K562 (cell line): ENCODE measurements at regions not wholly inside any gene's neighbourhood (a gene's known extent, or its start where the extent isn't known, plus 50 kb on each side); places are given as distances from the start of the nearest gene placed in this dataset.

Source experiments
- ATAC-seq: fragments of 200-7000 bp; cut with Tn5 transposase; 3 replicates; pipeline ENCODE4 v1.9.1; 2020; ENCODE audit warnings: moderate library complexity
- BruUV-seq: library from RNA; stranded (reverse); fragments of 400-500 nt; replicated peaks from 2 replicates; lab custom pipeline; 2021; lab: Mats Ljungman, UMichigan
- CTCF ChIA-PET: fragments of 300-600 bp; formaldehyde crosslinking; extraction: SDS; loops from one replicate; lab custom pipeline; 2021; ENCODE audit warnings: low intra/inter-chr PET ratio; lab: Yijun Ruan, JAX
- POLR2A ChIA-PET: fragments of 300-600, 350-650 bp; sonication (Branson Sonifier 250); formaldehyde crosslinking; extraction: SDS; loops from one replicate; lab custom pipeline; 2021; ENCODE audit warnings: antibody characterized with exemption, inconsistent platforms; lab: Yijun Ruan, JAX
- DNase-seq, 4 experiments: peaks; one replicate each; pipeline versions ENCODE4 v3.0.0 to v3.0.0-alpha.2; 2011 to 2018; ENCODE audit warnings: low spot score in 3 of 4, mixed read lengths in 3 of 4; ENCODE audit errors: extremely low read depth in 1 of 4
- FAIRE-seq: peaks from 2 replicates; lab custom pipeline; 2011; peaks lifted over from hg19 to GRCh38; lab: Jason Lieb, UNC
- H2AFZ ChIP-seq: 2 replicates; pipeline ENCODE4 v1.6.0; 2011; ENCODE audit warnings: low read depth, low read length, control low read depth, inconsistent platforms
- H3K27ac ChIP-seq: fragments of 200-600 bp; 3 replicates; pipeline ENCODE4 v1.8.0; 2011; ENCODE audit warnings: low read depth, mild to moderate bottlenecking, control low read depth, inconsistent platforms, low read length, moderate library complexity, mixed read lengths; ENCODE audit errors: extremely low read depth
- H3K27me3 ChIP-seq, 2 experiments: fragments of 300-600 bp in 1 of 2; 2 replicates in 1 of 2; 3 replicates in 1 of 2; pipeline versions ENCODE4 v1.6.0 to v1.8.0; 2011; ENCODE audit warnings: inconsistent platforms in 2 of 2, low read length in 2 of 2, mild to moderate bottlenecking in 1 of 2, mixed read lengths in 1 of 2, moderate library complexity in 1 of 2; ENCODE audit not compliant: control insufficient read depth in 2 of 2, insufficient read depth in 2 of 2
- H3K36me3 ChIP-seq: fragments of 300-600 bp; 3 replicates; pipeline ENCODE4 v1.8.0; 2011; ENCODE audit warnings: mild to moderate bottlenecking, low read length, inconsistent platforms; ENCODE audit not compliant: control insufficient read depth, insufficient read depth
- H3K4me1 ChIP-seq, 2 experiments: fragments of 200-600 bp in 1 of 2; replicated peaks in 1 of 2; 2 replicates in 1 of 2; 3 replicates in 1 of 2; pipeline versions ENCODE4 v1.5.1 to v1.8.0; 2011; ENCODE audit warnings: inconsistent platforms in 2 of 2, low read length in 2 of 2, mild to moderate bottlenecking in 1 of 2, mixed read lengths in 1 of 2, moderate library complexity in 1 of 2; ENCODE audit not compliant: control insufficient read depth in 2 of 2, insufficient read depth in 2 of 2
- H3K4me2 ChIP-seq: 2 replicates; pipeline ENCODE4 v1.6.1; 2011; ENCODE audit warnings: low read length, control low read depth, inconsistent platforms, mixed read lengths; ENCODE audit not compliant: insufficient read depth
- H3K4me3 ChIP-seq: fragments of 200-600 bp; sonication (generic), shearing (Covaris generic); 2 replicates; pipeline ENCODE4 v1.5.1; 2016; ENCODE audit warnings: control low read depth, inconsistent platforms
- H3K79me2 ChIP-seq: fragments of 200-600 bp; 3 replicates; pipeline ENCODE4 v1.8.0; 2011; ENCODE audit warnings: low read length, inconsistent platforms; ENCODE audit not compliant: control insufficient read depth, insufficient read depth
- H3K9ac ChIP-seq, 2 experiments: 2 replicates each; pipeline versions ENCODE4 v1.6.0 to v1.6.1; 2011; ENCODE audit warnings: low read depth in 2 of 2, low read length in 2 of 2, control low read depth in 1 of 2, inconsistent platforms in 1 of 2, mild to moderate bottlenecking in 1 of 2, mixed read lengths in 1 of 2; ENCODE audit not compliant: insufficient read depth in 1 of 2
- H3K9me1 ChIP-seq: one replicate; pipeline ENCODE4 v1.6.0; 2011; ENCODE audit warnings: inconsistent platforms, mild to moderate bottlenecking, low read length, moderate library complexity; ENCODE audit not compliant: control insufficient read depth, insufficient read depth
- H3K9me3 ChIP-seq: replicated peaks from 2 replicates; pipeline ENCODE4 v1.5.1; 2011; ENCODE audit warnings: low read depth, low read length, inconsistent platforms; ENCODE audit not compliant: control insufficient read depth, insufficient read depth
- H4K20me1 ChIP-seq: replicated peaks from 2 replicates; pipeline ENCODE4 v1.6.1; 2011; ENCODE audit warnings: low read length, inconsistent platforms, mixed read lengths; ENCODE audit not compliant: control insufficient read depth, insufficient read depth
- CC2D1A ChIP-seq: fragments of 450-650 bp; IDR thresholded peaks from 2 replicates; pipeline ENCODE4 v1.6.1; 2017; ENCODE audit warnings: mild to moderate bottlenecking
- E4F1 ChIP-seq: fragments of 250-450 bp; sonication (Bioruptor Pico); IDR thresholded peaks from 2 replicates; pipeline ENCODE4 v1.5.0; 2021; ENCODE audit warnings: mild to moderate bottlenecking, borderline replicate concordance
- HDAC8 ChIP-seq: fragments of 450-650 bp; IDR thresholded peaks from 2 replicates; pipeline ENCODE4 v1.6.1; 2016; ENCODE audit warnings: mild to moderate bottlenecking, missing genetic modification characterization, moderate library complexity, missing compliant biosample characterization
- HNRNPL ChIP-seq: fragments of 200-400 bp; formaldehyde crosslinking; IDR thresholded peaks from 2 replicates; pipeline ENCODE4 v1.6.1; 2017; ENCODE audit warnings: low read depth, mild to moderate bottlenecking, low read length
- KLF6 ChIP-seq: fragments of 250-450 bp; sonication (Bioruptor Pico); IDR thresholded peaks from 2 replicates; pipeline ENCODE4 v1.4.0; 2020; ENCODE audit warnings: mild to moderate bottlenecking, moderate library complexity, borderline replicate concordance
- L3MBTL2 ChIP-seq: fragments of 450-650 bp; IDR thresholded peaks from 2 replicates; pipeline ENCODE4 v1.6.1; 2016; ENCODE audit warnings: mild to moderate bottlenecking, moderate library complexity
- MAX ChIP-seq: sonication (generic); formaldehyde crosslinking; IDR thresholded peaks from 2 replicates; pipeline ENCODE4 v1.9.0; 2022; ENCODE audit warnings: mild to moderate bottlenecking, missing genetic modification reagents
- PYGO2 ChIP-seq: fragments of 450-650 bp; IDR thresholded peaks from 2 replicates; pipeline ENCODE4 v1.6.1; 2016; ENCODE audit warnings: mild to moderate bottlenecking, missing genetic modification characterization, moderate library complexity, missing compliant biosample characterization
- SETDB1 ChIP-seq: IDR thresholded peaks from one replicate; pipeline ENCODE4 v1.6.1; 2012; ENCODE audit warnings: low read length, control low read depth, inconsistent platforms
- TCF3 ChIP-seq: sonication (generic); formaldehyde crosslinking; IDR thresholded peaks from 2 replicates; pipeline ENCODE4 v1.4.0; 2020; ENCODE audit warnings: mild to moderate bottlenecking, missing genetic modification reagents
- ZKSCAN1 ChIP-seq: fragments of 150-350 bp; IDR thresholded peaks from 2 replicates; pipeline ENCODE4 v1.6.1; 2016; ENCODE audit warnings: low read depth, low read length
- ZNF444 ChIP-seq: fragments of 250-450 bp; sonication (Bioruptor Pico); IDR thresholded peaks from 2 replicates; pipeline ENCODE4 v1.4.0; 2020; ENCODE audit warnings: mild to moderate bottlenecking, moderate library complexity
- WGBS: fragments of 100-300 bp; shearing (Covaris generic); methylation state at CpG from one replicate; pipeline ENCODE4 v1.1.6; 2016; ENCODE audit warnings: low coverage, mixed read lengths; ENCODE audit not compliant: insufficient coverage; ENCODE audit errors: missing lambda C conversion rate; 5-methylcytosine and 5-hydroxymethylcytosine counted together
- in situ Hi-C: fragments of 300-500 bp; cut with MboI; formaldehyde crosslinking; loops from 4 replicates; pipeline ENCODE4 v1.15.0; 2018; ENCODE audit warnings: inconsistent platforms, mixed read lengths
- intact Hi-C: fragments of 100-400 bp; cut with micrococcal nuclease; formaldehyde crosslinking; loops from 2 replicates; pipeline ENCODE4 v1.14.2; 2022

GRCh38 chr3:147672035-147672434, 262.9 kb downstream of the ZIC1 start:
- DNase-seq (no peak), FAIRE-seq (no peak), ATAC-seq (no peak)
- intact Hi-C loops (no loop called here), in situ Hi-C loops (no loop called here)
- ChIA-PET POLR2A (no interaction called here), CTCF (no interaction called here)
- no peaks in the 10 kb centered on the region for H3K9me1 ChIP-seq
- TF ChIP-seq HNRNPL (no peak), SETDB1 (no peak), KLF6 (CRISPR knock-in tag) (no peak), E4F1 (CRISPR knock-in tag) (no peak)
- no peaks in the 10 kb centered on the region for H4K20me1 ChIP-seq
- H3K9me3 ChIP-seq: no peaks in the 10 kb centered on the region
- H3K9ac ChIP-seq: no peak overlapping the region
- BruUV-seq: no TSS peak
- no peak overlapping the region for H3K4me2 ChIP-seq
- no peak overlapping the region for H3K4me3 ChIP-seq
- H3K36me3 ChIP-seq: no peaks in the 10 kb centered on the region
- H3K27me3 ChIP-seq: no peaks in the 10 kb centered on the region
- no peak overlapping the region for H2AFZ ChIP-seq
- H3K79me2 ChIP-seq: no peaks in the 10 kb centered on the region
- H3K4me1 ChIP-seq: no peaks in the 10 kb centered on the region
- H3K27ac ChIP-seq: no peak overlapping the region

GRCh38 chr3:147672436-147672835, 263.3 kb downstream of the ZIC1 start:
- ChIA-PET CTCF (no interaction called here), POLR2A (no interaction called here)
- Histone ChIP-seq H4K20me1 (no peaks in the 10 kb centered on the region), H3K27me3 (no peaks in the 10 kb centered on the region), H2AFZ (no peak overlapping the region), H3K9me1 (no peaks in the 10 kb centered on the region), H3K9ac (no peak overlapping the region), H3K36me3 (no peaks in the 10 kb centered on the region), H3K79me2 (no peaks in the 10 kb centered on the region), H3K4me1 (no peaks in the 10 kb centered on the region), H3K4me2 (no peak overlapping the region), H3K27ac (no peak overlapping the region), H3K4me3 (no peak overlapping the region), H3K9me3 (no peaks in the 10 kb centered on the region)
- in situ Hi-C loops: no loop called here
- DNase-seq (no peak), FAIRE-seq (no peak), ATAC-seq (no peak)
- 3% methylated on average over 2 of the region's 2 CpGs for WGBS
- intact Hi-C loops: no loop called here
- no TSS peak for BruUV-seq
- no peak for TF ChIP-seq CC2D1A
- no peak for TF ChIP-seq ZKSCAN1
- no peak for TF ChIP-seq PYGO2 (tag)
- no peak for TF ChIP-seq ZNF444 (CRISPR knock-in tag)
- no peak for TF ChIP-seq MAX (CRISPR knock-in tag)
- no peak for TF ChIP-seq L3MBTL2
- TF ChIP-seq HDAC8 (tag): no peak
- TF ChIP-seq TCF3: no peak
